ENCODE measurements at regions not wholly inside any gene's neighbourhood (a gene's known extent, or its start where the extent isn't known, plus 50 kb on each side); places are given as distances from the start of the nearest gene placed in this dataset.

DNA sequence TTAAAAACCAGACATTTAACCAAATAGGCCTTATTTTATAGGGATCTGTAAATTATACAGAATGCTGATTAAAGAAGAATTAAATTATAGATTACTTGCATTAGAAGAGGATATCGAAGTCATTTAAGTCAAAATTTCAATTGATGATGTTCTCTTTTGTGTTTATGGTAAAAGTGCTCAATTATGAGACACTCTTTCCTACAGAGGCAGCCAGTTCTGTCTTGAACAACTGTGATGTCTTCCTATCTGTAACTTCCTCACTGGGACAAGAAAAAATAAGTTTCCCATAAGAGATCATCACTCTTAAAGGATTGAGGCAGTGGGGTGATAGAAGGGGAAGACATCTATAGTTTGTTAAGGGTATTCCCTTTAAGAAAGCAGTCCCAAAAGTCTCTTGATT, 613.5 kb downstream of the INSC start:
- no peak for TF ChIP-seq POLR2AphosphoS5 (IDR thresholded peaks at IDR 0.05)
- TF ChIP-seq, protein P1, sequence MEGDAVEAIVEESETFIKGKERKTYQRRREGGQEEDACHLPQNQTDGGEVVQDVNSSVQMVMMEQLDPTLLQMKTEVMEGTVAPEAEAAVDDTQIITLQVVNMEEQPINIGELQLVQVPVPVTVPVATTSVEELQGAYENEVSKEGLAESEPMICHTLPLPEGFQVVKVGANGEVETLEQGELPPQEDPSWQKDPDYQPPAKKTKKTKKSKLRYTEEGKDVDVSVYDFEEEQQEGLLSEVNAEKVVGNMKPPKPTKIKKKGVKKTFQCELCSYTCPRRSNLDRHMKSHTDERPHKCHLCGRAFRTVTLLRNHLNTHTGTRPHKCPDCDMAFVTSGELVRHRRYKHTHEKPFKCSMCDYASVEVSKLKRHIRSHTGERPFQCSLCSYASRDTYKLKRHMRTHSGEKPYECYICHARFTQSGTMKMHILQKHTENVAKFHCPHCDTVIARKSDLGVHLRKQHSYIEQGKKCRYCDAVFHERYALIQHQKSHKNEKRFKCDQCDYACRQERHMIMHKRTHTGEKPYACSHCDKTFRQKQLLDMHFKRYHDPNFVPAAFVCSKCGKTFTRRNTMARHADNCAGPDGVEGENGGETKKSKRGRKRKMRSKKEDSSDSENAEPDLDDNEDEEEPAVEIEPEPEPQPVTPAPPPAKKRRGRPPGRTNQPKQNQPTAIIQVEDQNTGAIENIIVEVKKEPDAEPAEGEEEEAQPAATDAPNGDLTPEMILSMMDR (IDR thresholded peaks at IDR 0.05 in 8 of 11, conservative IDR thresholded peaks at IDR 0.05 in 3 of 11) = no peak
- no peak for TF ChIP-seq POLR2A (IDR thresholded peaks at IDR 0.05)
- intact Hi-C loops (cut with DNase I; ENCODE audit: low total_unique reads) = loop anchor here (10.0 kb wide), 1 partner anchor 63 kb away; no protein-coding TSS in a partner anchor

DNA sequence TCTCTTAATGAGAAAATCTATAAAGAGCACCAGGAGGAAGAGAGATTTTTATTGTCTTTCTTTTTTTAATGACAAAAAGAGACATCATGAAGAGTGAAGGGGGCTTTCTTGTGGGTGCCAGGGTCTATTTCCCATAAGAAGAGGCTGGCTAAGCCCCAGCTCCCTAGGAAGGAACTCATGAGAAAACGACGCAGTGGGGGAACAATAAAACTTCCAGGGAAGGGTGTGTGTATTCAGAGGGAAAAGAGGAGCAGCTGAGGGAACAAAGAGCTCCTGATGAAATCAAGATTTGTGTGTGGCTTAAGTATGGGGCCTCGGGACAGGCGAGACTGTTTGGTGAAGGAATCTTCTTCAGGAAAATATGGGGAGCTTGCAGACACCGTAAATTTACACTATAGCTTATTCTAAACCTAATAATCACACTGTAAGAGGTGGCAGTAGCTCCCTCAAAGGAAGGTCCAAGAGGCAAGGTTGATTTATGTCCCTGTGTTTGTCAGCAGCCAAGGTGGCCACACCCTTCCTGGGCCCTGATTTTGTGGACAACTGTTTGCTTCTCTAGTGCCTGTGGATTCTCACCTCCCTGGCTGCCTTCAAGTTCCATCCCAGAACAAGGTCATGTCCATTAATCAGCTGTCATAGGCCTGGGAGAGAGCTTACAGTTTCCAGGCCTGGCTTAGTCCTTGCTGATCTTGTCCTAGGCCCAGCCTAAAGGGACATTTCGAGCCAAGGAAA, 615.7 kb downstream of the INSC start:
- H3K4me1 ChIP-seq = no peaks in the 10 kb centered on the region
- 65 to 72% (median 70%) methylated on average over 6 of the region's 6 CpGs for WGBS, 5 donors
- TF ChIP-seq, protein P1 (IDR thresholded peaks at IDR 0.05 in 8 of 11, conservative IDR thresholded peaks at IDR 0.05 in 3 of 11) = no peak
- no peak for TF ChIP-seq POLR2AphosphoS5 (IDR thresholded peaks at IDR 0.05)
- no peak for TF ChIP-seq POLR2A (IDR thresholded peaks at IDR 0.05)
- H3K36me3 ChIP-seq = no peaks in the 10 kb centered on the region
- H3K9me3 ChIP-seq = no peaks in the 10 kb centered on the region
- no peak overlapping the region for H3K4me3 ChIP-seq
- DNase-seq = no peak
- H3K27ac ChIP-seq = no peak overlapping the region
- intact Hi-C loops (cut with DNase I; ENCODE audit: low total_unique reads) = no loop called here
- no peaks in the 10 kb centered on the region for H3K27me3 ChIP-seq (replicated peaks in 1 of 7)

More for the DNA sequence above, 613.5 kb downstream of the INSC start:
- no peak overlapping the region for H3K27ac ChIP-seq
- WGBS, 5 donors = 69 to 84% (median 80%) methylated on average over 1 of the region's 1 CpG
- H3K4me3 ChIP-seq = no peak overlapping the region
- no peak for DNase-seq
- no peaks in the 10 kb centered on the region for H3K9me3 ChIP-seq
- no peaks in the 10 kb centered on the region for H3K4me1 ChIP-seq
- no peaks in the 10 kb centered on the region for H3K27me3 ChIP-seq (replicated peaks in 1 of 7)
- no peaks in the 10 kb centered on the region for H3K36me3 ChIP-seq

GRCh38 chr11:15730995-15731385, 616.3 kb downstream of the INSC start:
- intact Hi-C loops (cut with DNase I; ENCODE audit: low total_unique reads) = no loop called here
- 60 to 81% (median 79%) methylated on average over 4 of the region's 4 CpGs for WGBS, 5 donors
- TF ChIP-seq POLR2AphosphoS5 (IDR thresholded peaks at IDR 0.05) (no peak), POLR2A (IDR thresholded peaks at IDR 0.05) (no peak)
- TF ChIP-seq, protein P1 (IDR thresholded peaks at IDR 0.05 in 8 of 11, conservative IDR thresholded peaks at IDR 0.05 in 3 of 11) = no peak

GRCh38 chr11:15735706-15736105, 620.6 kb downstream of the SOX6 start:
- intact Hi-C loops (cut with DNase I; ENCODE audit: low total_unique reads) = no loop called here
- Histone ChIP-seq H3K9me3 (no peaks in the 10 kb centered on the region), H3K27me3 (replicated peaks in 1 of 7) (no peaks in the 10 kb centered on the region), H3K4me3 (no peak overlapping the region), H3K27ac (no peak overlapping the region), H3K4me1 (no peaks in the 10 kb centered on the region), H3K36me3 (no peaks in the 10 kb centered on the region)
- TF ChIP-seq POLR2AphosphoS5 (IDR thresholded peaks at IDR 0.05) = no peak
- TF ChIP-seq, protein P1 (IDR thresholded peaks at IDR 0.05 in 8 of 11, conservative IDR thresholded peaks at IDR 0.05 in 3 of 11) = no peak
- WGBS, 5 donors = 62 to 76% (median 67%) methylated on average over 4 of the region's 4 CpGs
- DNase-seq = no peak

More at GRCh38 chr11:15730995-15731385, 616.3 kb downstream of the INSC start:
- no peaks in the 10 kb centered on the region for H3K4me1 ChIP-seq
- no peaks in the 10 kb centered on the region for H3K27me3 ChIP-seq (replicated peaks in 1 of 7)
- no peaks in the 10 kb centered on the region for H3K36me3 ChIP-seq
- no peak overlapping the region for H3K27ac ChIP-seq
- no peak for DNase-seq
- no peaks in the 10 kb centered on the region for H3K9me3 ChIP-seq
- no peak overlapping the region for H3K4me3 ChIP-seq
